Adrenal gland (tissue), 9 donors: ENCODE measurements at regions not wholly inside any gene's neighbourhood (a gene's known extent, or its start where the extent isn't known, plus 50 kb on each side); places are given as distances from the start of the nearest gene placed in this dataset.

Experiments used
- DNase-seq, 7 donors: peaks; one replicate each; pipeline ENCODE4 v3.0.0-alpha.2; 2019 to 2020
- H3K27ac ChIP-seq, 5 donors: fragments of 200-600 bp; sonication (generic) in 4 of 5; 1 replicate in 3 of 5; 2 replicates in 2 of 5; pipeline versions ENCODE4 v1.5.1 to v1.8.0; 2016 to 2020; ENCODE audit warnings: mild to moderate bottlenecking in 1 of 5
- H3K27me3 ChIP-seq: fragments of 200-600 bp; 2 replicates; pipeline ENCODE4 v1.8.0; 2021
- H3K36me3 ChIP-seq, 2 donors: fragments of 200-600 bp; replicated peaks in 1 of 2; 1 replicate in 1 of 2; 2 replicates in 1 of 2; pipeline versions ENCODE4 v1.5.1 to v1.8.0; 2018 to 2022
- H3K4me1 ChIP-seq, 2 donors: fragments of 200-600 bp; replicated peaks in 1 of 2; 1 replicate in 1 of 2; 2 replicates in 1 of 2; pipeline versions ENCODE4 v1.5.1 to v1.8.0; 2018 to 2021
- H3K4me3 ChIP-seq, 4 donors: fragments of 200-600 bp; sonication (generic) in 3 of 4; one replicate each; pipeline ENCODE4 v1.5.1; 2016 to 2018
- H3K9me3 ChIP-seq, 3 donors: fragments of 200-600 bp; sonication (generic) in 1 of 3; replicated peaks in 1 of 3; 1 replicate in 2 of 3; 2 replicates in 1 of 3; pipeline versions ENCODE4 v1.5.1 to v1.8.0; 2016 to 2021
- POLR2A ChIP-seq, 2 donors: fragments of 450-650 bp; IDR thresholded peaks; one replicate each; pipeline ENCODE4 v1.6.1; 2017; ENCODE audit warnings: antibody characterized with exemption in 2 of 2, mild to moderate bottlenecking in 2 of 2, moderate library complexity in 1 of 2
- WGBS, 4 donors: extraction: QIAGEN DNeasy Blood & Tissue Kit in 2 of 4; methylation state at CpG; one replicate each; pipeline versions ENCODE4 v1.1.5 to v1.1.7; 2013 to 2017; 5-methylcytosine and 5-hydroxymethylcytosine counted together
- intact Hi-C, 2 donors: fragments of 100-400 bp; cut with DNase I; formaldehyde crosslinking; loops; one replicate each; pipeline versions ENCODE4 v1.14.1 to v1.15.0; 2022 to 2023
- TF ChIP-seq, protein P1 (sequence below), 6 experiments: fragments of 450-650 bp in 4 of 6; fragments of 200-600 bp in 2 of 6; sonication (generic) in 1 of 6; IDR thresholded peaks; 1 replicate in 5 of 6; 2 replicates in 1 of 6; pipeline versions ENCODE4 v1.5.1 to v1.8.0; 2016 to 2021; ENCODE audit warnings: antibody characterized with exemption in 6 of 6, mild to moderate bottlenecking in 2 of 6, moderate library complexity in 1 of 6
- donor health status: healthy with polysubstance abuse.
- donor health status: Bipolar disorder and iron deficiency.
- donor health status: DM: yes; HTN: yes; CAD: no.
- donor health status: DM: no; HTN: no; CAD: no.
- donor health status: DM: no; HTN: no; CAD: no.

DNA sequence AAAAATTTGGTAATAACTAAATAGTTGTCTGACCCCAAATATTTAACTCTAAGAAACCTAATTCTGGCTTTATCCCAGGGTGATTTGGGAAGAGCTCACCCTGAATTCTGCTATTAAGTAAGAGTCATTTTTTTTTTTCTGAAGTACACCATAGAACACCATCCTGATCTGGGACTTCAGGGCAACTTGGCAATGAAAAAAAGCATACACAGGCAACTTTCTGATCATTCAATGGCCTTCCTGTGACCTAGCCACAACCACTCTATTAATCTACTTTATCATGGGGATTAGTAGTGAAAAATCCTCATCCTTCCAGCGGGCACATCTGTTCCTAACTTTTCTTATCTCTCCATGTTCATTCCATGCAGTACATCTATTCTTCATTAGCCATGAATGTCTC lies 333.2 kb upstream of the MAD2L1 start:
- H3K36me3 ChIP-seq, result no peaks in the 10 kb centered on the region
- intact Hi-C loops, result no loop called here
- TF ChIP-seq POLR2A (IDR thresholded peaks at IDR 0.05), result no peak
- TF ChIP-seq, protein P1, sequence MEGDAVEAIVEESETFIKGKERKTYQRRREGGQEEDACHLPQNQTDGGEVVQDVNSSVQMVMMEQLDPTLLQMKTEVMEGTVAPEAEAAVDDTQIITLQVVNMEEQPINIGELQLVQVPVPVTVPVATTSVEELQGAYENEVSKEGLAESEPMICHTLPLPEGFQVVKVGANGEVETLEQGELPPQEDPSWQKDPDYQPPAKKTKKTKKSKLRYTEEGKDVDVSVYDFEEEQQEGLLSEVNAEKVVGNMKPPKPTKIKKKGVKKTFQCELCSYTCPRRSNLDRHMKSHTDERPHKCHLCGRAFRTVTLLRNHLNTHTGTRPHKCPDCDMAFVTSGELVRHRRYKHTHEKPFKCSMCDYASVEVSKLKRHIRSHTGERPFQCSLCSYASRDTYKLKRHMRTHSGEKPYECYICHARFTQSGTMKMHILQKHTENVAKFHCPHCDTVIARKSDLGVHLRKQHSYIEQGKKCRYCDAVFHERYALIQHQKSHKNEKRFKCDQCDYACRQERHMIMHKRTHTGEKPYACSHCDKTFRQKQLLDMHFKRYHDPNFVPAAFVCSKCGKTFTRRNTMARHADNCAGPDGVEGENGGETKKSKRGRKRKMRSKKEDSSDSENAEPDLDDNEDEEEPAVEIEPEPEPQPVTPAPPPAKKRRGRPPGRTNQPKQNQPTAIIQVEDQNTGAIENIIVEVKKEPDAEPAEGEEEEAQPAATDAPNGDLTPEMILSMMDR (IDR thresholded peaks at IDR 0.05), result no peak
- WGBS, 4 donors, result 61 to 90% (median 80%) methylated on average over 1 of the region's 1 CpG
- H3K9me3 ChIP-seq, result no peaks in the 10 kb centered on the region
- H3K4me1 ChIP-seq, result no peaks in the 10 kb centered on the region
- DNase-seq, result no peak
- no peak overlapping the region for H3K27ac ChIP-seq
- H3K27me3 ChIP-seq, result no peaks in the 10 kb centered on the region
- no peak overlapping the region for H3K4me3 ChIP-seq

DNA sequence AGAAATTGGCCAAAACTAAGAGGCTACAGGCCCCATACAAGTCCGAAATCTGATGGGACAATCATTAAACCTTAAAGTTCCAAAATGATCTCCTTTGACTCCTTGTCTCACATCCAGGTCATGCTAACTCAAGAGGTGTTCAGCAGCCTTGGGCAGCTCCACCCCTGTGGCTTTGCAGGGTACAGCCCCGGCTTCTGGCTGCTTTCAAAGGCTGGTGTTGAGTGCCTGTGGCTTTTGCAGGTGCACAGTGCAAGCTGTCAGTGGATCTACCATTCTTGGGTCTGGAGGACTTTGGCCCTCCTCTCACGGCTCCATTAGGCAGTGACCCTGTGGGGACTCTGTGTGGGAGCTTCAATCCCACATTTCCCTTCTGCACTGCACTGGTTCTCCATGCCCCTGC lies 329.1 kb upstream of the MAD2L1 start:
- no peak for TF ChIP-seq POLR2A (IDR thresholded peaks at IDR 0.05)
- TF ChIP-seq, protein P1 (IDR thresholded peaks at IDR 0.05), result no peak
- intact Hi-C loops, result no loop called here
- H3K36me3 ChIP-seq, result no peaks in the 10 kb centered on the region
- H3K27me3 ChIP-seq, result no peaks in the 10 kb centered on the region
- no peak overlapping the region for H3K4me3 ChIP-seq
- H3K4me1 ChIP-seq, result no peaks in the 10 kb centered on the region
- no peaks in the 10 kb centered on the region for H3K9me3 ChIP-seq
- DNase-seq, result no peak
- no peak overlapping the region for H3K27ac ChIP-seq
- 75 to 93% (median 80%) methylated on average over 2 to 3 of the region's 3 CpGs for WGBS, 4 donors

DNA sequence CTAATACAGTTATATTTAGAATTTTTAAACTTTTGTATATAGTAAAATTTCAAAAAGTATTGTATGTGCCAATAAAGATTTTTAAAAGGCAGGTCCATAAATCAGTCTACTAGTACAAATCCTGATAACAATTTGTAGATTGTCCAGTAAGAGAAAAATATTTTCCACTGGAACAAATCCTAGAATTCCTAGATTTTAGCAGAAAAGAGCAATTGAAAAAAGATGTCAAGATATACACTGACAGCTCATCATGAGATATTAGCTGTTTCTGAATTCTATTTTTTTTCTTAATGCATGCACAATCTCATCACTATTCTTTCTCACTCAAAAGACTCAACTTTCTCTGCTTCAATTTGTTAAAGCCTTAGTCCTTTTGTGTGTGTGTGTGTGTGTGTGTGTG lies 289.2 kb upstream of the MAD2L1 start:
- Histone ChIP-seq H3K9me3 (no peaks in the 10 kb centered on the region), H3K4me3 (no peak overlapping the region), H3K36me3 (no peaks in the 10 kb centered on the region), H3K27me3 (no peaks in the 10 kb centered on the region), H3K4me1 (no peaks in the 10 kb centered on the region), H3K27ac (no peak overlapping the region)
- TF ChIP-seq, protein P1 (IDR thresholded peaks at IDR 0.05), result no peak
- no peak for TF ChIP-seq POLR2A (IDR thresholded peaks at IDR 0.05)
- DNase-seq, result no peak
- intact Hi-C loops, result no loop called here

DNA sequence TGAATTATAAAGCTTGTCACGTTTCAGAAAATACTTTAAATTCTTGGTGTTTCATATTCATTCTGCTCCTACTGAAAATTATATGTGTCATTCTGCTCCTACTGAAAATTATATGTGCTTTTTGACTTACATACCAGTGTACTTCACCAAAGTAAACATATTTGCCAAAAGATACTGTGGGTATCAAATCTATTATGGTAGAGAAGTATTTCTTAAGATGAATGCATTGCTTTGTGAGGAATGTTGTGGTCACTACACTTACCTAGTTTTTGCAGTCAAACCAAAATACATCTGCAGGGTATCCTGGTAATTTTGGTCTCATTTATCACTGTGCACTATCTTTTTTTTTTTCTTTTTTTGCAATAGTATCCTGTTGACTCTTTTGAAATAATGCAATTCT lies 287.7 kb upstream of the MAD2L1 start:
- no peaks in the 10 kb centered on the region for H3K9me3 ChIP-seq
- no peak overlapping the region for H3K4me3 ChIP-seq
- no peak overlapping the region for H3K27ac ChIP-seq
- TF ChIP-seq, protein P1 (IDR thresholded peaks at IDR 0.05), result no peak
- TF ChIP-seq POLR2A (IDR thresholded peaks at IDR 0.05), result no peak
- H3K4me1 ChIP-seq, result no peaks in the 10 kb centered on the region
- no peaks in the 10 kb centered on the region for H3K27me3 ChIP-seq
- DNase-seq, result no peak
- intact Hi-C loops, result no loop called here
- H3K36me3 ChIP-seq, result no peaks in the 10 kb centered on the region
- 42 to 51% (median 42%) methylated on average over 1 of the region's 1 CpG for WGBS, 4 donors
